Colonic mucosa (tissue), 4 donors: ENCODE measurements at regions not wholly inside any gene's neighbourhood (a gene's known extent, or its start where the extent isn't known, plus 50 kb on each side); places are given as distances from the start of the nearest gene placed in this dataset.

Experiments used
- DNase-seq: peaks from one replicate; pipeline ENCODE4 v3.0.0-alpha.2; 2020
- H3K27ac ChIP-seq: fragments of 200-600 bp; one replicate; pipeline ENCODE4 v1.8.0; 2021
- H3K27me3 ChIP-seq: fragments of 200-600 bp; one replicate; pipeline ENCODE4 v1.8.0; 2021
- H3K36me3 ChIP-seq: fragments of 200-600 bp; one replicate; pipeline ENCODE4 v1.8.0; 2021
- H3K4me1 ChIP-seq: fragments of 200-600 bp; one replicate; pipeline ENCODE4 v1.8.0; 2021; ENCODE audit warnings: mild to moderate bottlenecking
- H3K4me3 ChIP-seq: fragments of 200-600 bp; one replicate; pipeline ENCODE4 v1.8.0; 2021
- H3K9ac ChIP-seq, 2 donors: one replicate each; pipeline ENCODE4 v1.7.0; 2013; ENCODE audit warnings: control low read depth in 2 of 2, low read depth in 2 of 2, low read length in 2 of 2
- H3K9me3 ChIP-seq: fragments of 200-600 bp; one replicate; pipeline ENCODE4 v1.8.0; 2021
- CTCF ChIP-seq: fragments of 200-600 bp; IDR thresholded peaks from one replicate; pipeline ENCODE4 v1.8.0; 2022; ENCODE audit warnings: antibody characterized with exemption, mild to moderate bottlenecking
- intact Hi-C: fragments of 100-400 bp; cut with DNase I; formaldehyde crosslinking; loops from one replicate; pipeline ENCODE4 v1.14.1; 2022
- donor health status: healthy.
- donor health status: DM: no; HTN: no; CAD: no.
- donor health status: DM: no; HTN: no; CAD: no.

- Histone ChIP-seq H3K9ac (no peak overlapping the region), H3K4me3 (no peak overlapping the region), H3K27ac (no peak overlapping the region), H3K9me3 (no peaks in the 10 kb centered on the region), H3K27me3 (no peaks in the 10 kb centered on the region), H3K36me3 (no peaks in the 10 kb centered on the region), H3K4me1 (no peaks in the 10 kb centered on the region)
- no peak for TF ChIP-seq CTCF
- DNase-seq = no peak
- intact Hi-C loops = no loop called here
Observed at GRCh38 chr6:98653179-98653578, 181.2 kb upstream of the POU3F2 start.

- H3K4me1 ChIP-seq = no peaks in the 10 kb centered on the region
- no peaks in the 10 kb centered on the region for H3K27me3 ChIP-seq
- intact Hi-C loops = no loop called here
- DNase-seq = peak; percentile 19
- no peak overlapping the region for H3K4me3 ChIP-seq
- no peak overlapping the region for H3K9ac ChIP-seq
- H3K36me3 ChIP-seq = no peaks in the 10 kb centered on the region
- H3K27ac ChIP-seq = no peak overlapping the region
- TF ChIP-seq CTCF = no peak
- no peaks in the 10 kb centered on the region for H3K9me3 ChIP-seq
Observed at GRCh38 chr6:98657764-98658163, 176.6 kb upstream of the POU3F2 start.

- Histone ChIP-seq H3K27me3 (no peaks in the 10 kb centered on the region), H3K4me3 (no peak overlapping the region), H3K9ac (no peak overlapping the region), H3K27ac (no peak overlapping the region), H3K9me3 (no peaks in the 10 kb centered on the region), H3K36me3 (no peaks in the 10 kb centered on the region), H3K4me1 (no peaks in the 10 kb centered on the region)
- no peak for DNase-seq
- intact Hi-C loops = no loop called here
- no peak for TF ChIP-seq CTCF
Observed at GRCh38 chr6:98669371-98669770, 165.0 kb upstream of the POU3F2 start.

- Histone ChIP-seq H3K27ac (no peak overlapping the region), H3K27me3 (no peaks in the 10 kb centered on the region), H3K9ac (no peak overlapping the region), H3K4me3 (no peak overlapping the region), H3K9me3 (no peaks in the 10 kb centered on the region), H3K4me1 (no peaks in the 10 kb centered on the region), H3K36me3 (no peaks in the 10 kb centered on the region)
- TF ChIP-seq CTCF = no peak
- DNase-seq = no peak
- intact Hi-C loops = no loop called here
Observed at GRCh38 chr6:98670045-98670746, 164.2 kb upstream of the POU3F2 start.

GRCh38 chr6:98672681-98673475 lies 161.5 kb upstream of the POU3F2 start:
- H3K27me3 ChIP-seq = no peaks in the 10 kb centered on the region
- intact Hi-C loops = no loop called here
- no peaks in the 10 kb centered on the region for H3K4me1 ChIP-seq
- no peaks in the 10 kb centered on the region for H3K36me3 ChIP-seq
- H3K9me3 ChIP-seq = no peaks in the 10 kb centered on the region
- DNase-seq = no peak
- no peak overlapping the region for H3K27ac ChIP-seq
- no peak overlapping the region for H3K4me3 ChIP-seq
- TF ChIP-seq CTCF = no peak
- no peak overlapping the region for H3K9ac ChIP-seq
